ENCODE measurements at regions not wholly inside any gene's neighbourhood (a gene's known extent, or its start where the extent isn't known, plus 50 kb on each side); places are given as distances from the start of the nearest gene placed in this dataset.

GRCh38 chr10:130636313-130636930, 500.2 kb downstream of the GLRX3 start:
- Histone ChIP-seq H3K27ac (no peak overlapping the region), H3K36me3 (no peaks in the 10 kb centered on the region), H3K4me3 (no peak overlapping the region), H3K9me3 (no peaks in the 10 kb centered on the region), H3K27me3 (no peaks in the 10 kb centered on the region), H3K4me1 (no peaks in the 10 kb centered on the region)
- in situ Hi-C loops (cut with MboI; ENCODE audit: low pct_ligation_motif_present in 1 of 4, low pct_unique_long_range_greater_than_20kb in 1 of 4, low sequenced_read_pairs in 3 of 4): no loop called here
- intact Hi-C loops (cut with DNase I; ENCODE audit: low total_unique reads): no loop called here
- TF ChIP-seq POLR2AphosphoS5 (IDR thresholded peaks at IDR 0.05) (no peak), POLR2A (IDR thresholded peaks at IDR 0.05) (no peak), CTCF (IDR thresholded peaks at IDR 0.05) (no peak), EP300 (IDR thresholded peaks at IDR 0.05; ENCODE audit: low read depth) (no peak)
- 49 to 77% methylated on average over 5 to 6 of the region's 6 CpGs for WGBS, 2 donors (ENCODE audit: low coverage in 1 of 2)
- no peak for DNase-seq

- no peaks in the 10 kb centered on the region for H3K4me1 ChIP-seq
- in situ Hi-C loops (cut with MboI; ENCODE audit: low pct_ligation_motif_present in 1 of 4, low pct_unique_long_range_greater_than_20kb in 1 of 4, low sequenced_read_pairs in 3 of 4): no loop called here
- H3K4me3 ChIP-seq: no peak overlapping the region
- no peak overlapping the region for H3K27ac ChIP-seq
- H3K9me3 ChIP-seq: no peaks in the 10 kb centered on the region
- TF ChIP-seq POLR2A (IDR thresholded peaks at IDR 0.05) (no peak), CTCF (IDR thresholded peaks at IDR 0.05) (no peak), POLR2AphosphoS5 (IDR thresholded peaks at IDR 0.05) (no peak), EP300 (IDR thresholded peaks at IDR 0.05; ENCODE audit: low read depth) (no peak)
- 13 to 42% methylated on average over 3 to 4 of the region's 4 CpGs for WGBS, 2 donors (ENCODE audit: low coverage in 1 of 2)
- no peak for DNase-seq
- intact Hi-C loops (cut with DNase I; ENCODE audit: low total_unique reads): no loop called here
- no peaks in the 10 kb centered on the region for H3K27me3 ChIP-seq
- no peaks in the 10 kb centered on the region for H3K36me3 ChIP-seq
Measured at GRCh38 chr10:130637089-130637676, 501.0 kb downstream of the GLRX3 start.

- TF ChIP-seq EP300 (IDR thresholded peaks at IDR 0.05; ENCODE audit: low read depth): no peak
- TF ChIP-seq POLR2AphosphoS5 (IDR thresholded peaks at IDR 0.05): no peak
- TF ChIP-seq CTCF (IDR thresholded peaks at IDR 0.05): no peak
- no peak for TF ChIP-seq POLR2A (IDR thresholded peaks at IDR 0.05)
- Histone ChIP-seq H3K4me3 (no peak overlapping the region), H3K27me3 (no peaks in the 10 kb centered on the region), H3K27ac (no peak overlapping the region), H3K36me3 (no peaks in the 10 kb centered on the region), H3K4me1 (no peaks in the 10 kb centered on the region), H3K9me3 (no peaks in the 10 kb centered on the region)
- in situ Hi-C loops (cut with MboI; ENCODE audit: low pct_ligation_motif_present in 1 of 4, low pct_unique_long_range_greater_than_20kb in 1 of 4, low sequenced_read_pairs in 3 of 4): no loop called here
- no peak for DNase-seq
- WGBS, 2 donors (ENCODE audit: low coverage in 1 of 2): 36 to 62% methylated on average over 3 to 4 of the region's 4 CpGs
- intact Hi-C loops (cut with DNase I; ENCODE audit: low total_unique reads): no loop called here
Measured at GRCh38 chr10:130638991-130639390, 502.8 kb downstream of the GLRX3 start.

GRCh38 chr10:130642926-130643325, 506.7 kb downstream of the GLRX3 start:
- TF ChIP-seq POLR2AphosphoS5 (IDR thresholded peaks at IDR 0.05) (no peak), EP300 (IDR thresholded peaks at IDR 0.05; ENCODE audit: low read depth) (no peak), CTCF (IDR thresholded peaks at IDR 0.05) (no peak), POLR2A (IDR thresholded peaks at IDR 0.05) (no peak)
- DNase-seq: no peak
- no peaks in the 10 kb centered on the region for H3K9me3 ChIP-seq
- in situ Hi-C loops (cut with MboI; ENCODE audit: low pct_ligation_motif_present in 1 of 4, low pct_unique_long_range_greater_than_20kb in 1 of 4, low sequenced_read_pairs in 3 of 4) (no loop called here), intact Hi-C loops (cut with DNase I; ENCODE audit: low total_unique reads) (no loop called here)
- H3K36me3 ChIP-seq: no peaks in the 10 kb centered on the region
- no peaks in the 10 kb centered on the region for H3K27me3 ChIP-seq
- WGBS, 2 donors (ENCODE audit: low coverage in 1 of 2): 91% methylated on average over 4 of the region's 4 CpGs
- H3K4me1 ChIP-seq: no peaks in the 10 kb centered on the region
- no peak overlapping the region for H3K27ac ChIP-seq
- H3K4me3 ChIP-seq: no peak overlapping the region
